NT2/D1 (cell line): ENCODE measurements at regions not wholly inside any gene's neighbourhood (a gene's known extent, or its start where the extent isn't known, plus 50 kb on each side); places are given as distances from the start of the nearest gene placed in this dataset.

Experiments used
- SUZ12 ChIP-seq: IDR thresholded peaks from 2 replicates; pipeline ENCODE4 v1.6.1; 2011; ENCODE audit not compliant: insufficient read length, insufficient read depth; ENCODE audit errors: extremely low read depth
- YY1 ChIP-seq: IDR thresholded peaks from 2 replicates; pipeline ENCODE4 v1.6.1; 2011; ENCODE audit not compliant: insufficient read length, insufficient read depth
- ZNF274 ChIP-seq: IDR thresholded peaks from 2 replicates; pipeline ENCODE4 v1.6.1; 2011; ENCODE audit warnings: mild to moderate bottlenecking, low read depth, low read length

DNA sequence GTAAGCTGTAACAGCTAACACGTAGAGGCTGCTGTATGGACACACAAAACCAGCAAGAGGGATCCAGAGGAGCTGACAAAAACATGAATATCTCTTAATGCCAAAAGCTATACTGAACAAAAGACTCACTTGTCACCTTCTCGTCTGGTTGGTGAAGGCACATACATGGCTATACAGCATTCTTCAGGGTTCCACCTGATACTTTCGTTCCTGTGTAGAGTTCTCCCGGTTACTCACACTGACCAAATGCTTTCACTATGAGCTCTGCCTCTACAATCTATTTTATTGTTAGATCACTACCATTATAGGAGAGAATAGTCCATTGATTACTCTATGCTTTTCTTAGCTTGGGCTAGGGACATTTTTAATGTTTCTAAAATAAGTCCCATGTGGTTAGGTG, 193.1 kb downstream of the HNMT start:
- TF ChIP-seq ZNF274 (no peak), YY1 (no peak), SUZ12 (no peak)
